Liver (tissue), 2 donors: ENCODE measurements at regions not wholly inside any gene's neighbourhood (a gene's known extent, or its start where the extent isn't known, plus 50 kb on each side); places are given as distances from the start of the nearest gene placed in this dataset.

ENCODE experiments used
- MAX ChIP-seq: IDR thresholded peaks from 2 replicates; pipeline ENCODE4 v1.6.1; 2016; ENCODE audit warnings: antibody characterized with exemption
- TF ChIP-seq, protein P1 (sequence below): fragments of 150-350 bp; IDR thresholded peaks from 2 replicates; pipeline ENCODE4 v1.5.1; 2017; ENCODE audit warnings: improper control_type of control experiment, low read depth, low read length; ENCODE audit not compliant: missing input control
- donor health status: healthy.

DNA sequence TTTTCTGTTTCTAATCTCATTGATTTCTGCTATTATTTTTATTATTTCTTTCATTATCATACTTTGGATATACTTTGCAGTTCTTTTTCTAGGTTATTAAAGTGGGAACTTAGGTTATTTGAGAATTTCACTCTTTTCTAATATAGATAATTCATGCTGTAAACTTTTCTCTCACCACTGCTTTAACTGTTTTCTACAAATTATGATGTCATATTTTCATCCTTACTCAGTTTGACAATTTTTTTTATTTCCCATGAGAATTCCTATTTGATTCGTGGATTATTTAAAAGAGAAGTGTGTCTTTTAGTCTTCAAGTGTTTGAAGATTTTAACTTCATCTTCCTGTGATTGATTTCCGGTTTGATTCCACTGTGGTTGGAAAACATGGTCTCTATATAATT is 336.8 kb upstream of the SALL1 start:
- TF ChIP-seq MAX, result no peak
- TF ChIP-seq, protein P1, sequence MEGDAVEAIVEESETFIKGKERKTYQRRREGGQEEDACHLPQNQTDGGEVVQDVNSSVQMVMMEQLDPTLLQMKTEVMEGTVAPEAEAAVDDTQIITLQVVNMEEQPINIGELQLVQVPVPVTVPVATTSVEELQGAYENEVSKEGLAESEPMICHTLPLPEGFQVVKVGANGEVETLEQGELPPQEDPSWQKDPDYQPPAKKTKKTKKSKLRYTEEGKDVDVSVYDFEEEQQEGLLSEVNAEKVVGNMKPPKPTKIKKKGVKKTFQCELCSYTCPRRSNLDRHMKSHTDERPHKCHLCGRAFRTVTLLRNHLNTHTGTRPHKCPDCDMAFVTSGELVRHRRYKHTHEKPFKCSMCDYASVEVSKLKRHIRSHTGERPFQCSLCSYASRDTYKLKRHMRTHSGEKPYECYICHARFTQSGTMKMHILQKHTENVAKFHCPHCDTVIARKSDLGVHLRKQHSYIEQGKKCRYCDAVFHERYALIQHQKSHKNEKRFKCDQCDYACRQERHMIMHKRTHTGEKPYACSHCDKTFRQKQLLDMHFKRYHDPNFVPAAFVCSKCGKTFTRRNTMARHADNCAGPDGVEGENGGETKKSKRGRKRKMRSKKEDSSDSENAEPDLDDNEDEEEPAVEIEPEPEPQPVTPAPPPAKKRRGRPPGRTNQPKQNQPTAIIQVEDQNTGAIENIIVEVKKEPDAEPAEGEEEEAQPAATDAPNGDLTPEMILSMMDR, result no peak
